ENCODE measurements at regions not wholly inside any gene's neighbourhood (a gene's known extent, or its start where the extent isn't known, plus 50 kb on each side); places are given as distances from the start of the nearest gene placed in this dataset.
"Not testable (repeated sequence)": the region's sequence is repeated elsewhere in the genome, so short reads cannot be mapped to it uniquely, and the experiment has no call there.

- TF ChIP-seq, protein P1, sequence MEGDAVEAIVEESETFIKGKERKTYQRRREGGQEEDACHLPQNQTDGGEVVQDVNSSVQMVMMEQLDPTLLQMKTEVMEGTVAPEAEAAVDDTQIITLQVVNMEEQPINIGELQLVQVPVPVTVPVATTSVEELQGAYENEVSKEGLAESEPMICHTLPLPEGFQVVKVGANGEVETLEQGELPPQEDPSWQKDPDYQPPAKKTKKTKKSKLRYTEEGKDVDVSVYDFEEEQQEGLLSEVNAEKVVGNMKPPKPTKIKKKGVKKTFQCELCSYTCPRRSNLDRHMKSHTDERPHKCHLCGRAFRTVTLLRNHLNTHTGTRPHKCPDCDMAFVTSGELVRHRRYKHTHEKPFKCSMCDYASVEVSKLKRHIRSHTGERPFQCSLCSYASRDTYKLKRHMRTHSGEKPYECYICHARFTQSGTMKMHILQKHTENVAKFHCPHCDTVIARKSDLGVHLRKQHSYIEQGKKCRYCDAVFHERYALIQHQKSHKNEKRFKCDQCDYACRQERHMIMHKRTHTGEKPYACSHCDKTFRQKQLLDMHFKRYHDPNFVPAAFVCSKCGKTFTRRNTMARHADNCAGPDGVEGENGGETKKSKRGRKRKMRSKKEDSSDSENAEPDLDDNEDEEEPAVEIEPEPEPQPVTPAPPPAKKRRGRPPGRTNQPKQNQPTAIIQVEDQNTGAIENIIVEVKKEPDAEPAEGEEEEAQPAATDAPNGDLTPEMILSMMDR (IDR thresholded peaks at IDR 0.05): not testable (repeated sequence)
- not testable (repeated sequence) for TF ChIP-seq POLR2A (IDR thresholded peaks at IDR 0.05)
Observed at GRCh38 chr14:19172745-19173144, 205.5 kb downstream of the POTEM start.
